GM12875 (cell line): ENCODE measurements at regions not wholly inside any gene's neighbourhood (a gene's known extent, or its start where the extent isn't known, plus 50 kb on each side); places are given as distances from the start of the nearest gene placed in this dataset.

Experiments
- H3K4me3 ChIP-seq: one replicate; pipeline ENCODE4 v1.5.1; 2011; ENCODE audit warnings: low read depth, low read length, control low read depth
- CTCF ChIP-seq: IDR thresholded peaks from 2 replicates; pipeline ENCODE4 v1.5.1; 2011; ENCODE audit warnings: low read depth, mild to moderate bottlenecking, control low read depth, inconsistent platforms, low read length, moderate library complexity, borderline replicate concordance; ENCODE audit not compliant: insufficient read depth

DNA sequence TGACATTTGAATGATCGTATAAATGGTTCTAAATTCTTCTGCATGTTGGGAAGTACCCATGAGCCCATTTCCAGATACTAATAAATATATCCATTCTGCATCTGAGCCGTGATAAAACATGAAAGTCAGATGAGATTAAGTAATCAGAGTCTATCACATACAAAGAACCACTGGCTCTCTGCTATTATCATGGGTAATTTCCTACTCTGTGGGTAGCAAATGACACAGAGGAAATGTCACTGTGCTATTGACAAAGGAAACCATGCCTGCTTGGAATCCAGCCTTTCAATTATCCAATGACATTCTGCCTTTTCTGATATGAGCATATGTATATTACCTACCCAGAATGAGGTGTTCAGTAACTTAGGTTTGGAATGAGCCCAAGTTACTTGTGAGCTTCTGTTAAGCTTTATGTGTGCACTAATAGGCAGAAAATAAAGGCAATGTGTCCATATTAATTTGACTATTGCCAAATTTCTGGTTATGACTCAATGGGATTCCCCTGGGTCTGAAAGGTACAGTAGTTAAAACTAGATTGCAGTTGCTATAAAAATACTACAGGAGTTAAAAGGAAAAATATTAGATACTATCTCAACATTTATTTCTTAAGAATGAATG lies 238.7 kb upstream of the KCNIP4 start:
- no peak for TF ChIP-seq CTCF

DNA sequence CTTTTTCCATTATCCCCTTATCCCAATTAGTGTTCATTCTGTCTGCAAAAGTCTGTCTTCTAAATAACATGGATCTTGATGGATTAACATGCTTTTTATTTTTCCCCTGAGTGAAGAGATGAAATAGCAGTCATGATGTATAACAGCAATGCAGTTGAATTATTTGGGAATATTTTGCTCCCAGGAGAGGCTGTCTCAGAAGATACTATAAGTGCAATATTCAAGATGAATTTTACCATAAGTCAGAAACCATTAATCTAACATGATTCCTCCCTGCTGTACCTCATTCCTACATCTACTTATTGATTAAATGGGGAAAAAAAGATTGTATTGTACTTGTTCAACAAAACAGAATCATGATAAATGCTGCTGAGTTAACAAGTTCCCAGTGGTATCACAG lies 233.2 kb upstream of the KCNIP4 start:
- no peak for TF ChIP-seq CTCF
- no peak overlapping the region for H3K4me3 ChIP-seq

More for the DNA sequence above, 238.7 kb upstream of the KCNIP4 start:
- no peak overlapping the region for H3K4me3 ChIP-seq

DNA sequence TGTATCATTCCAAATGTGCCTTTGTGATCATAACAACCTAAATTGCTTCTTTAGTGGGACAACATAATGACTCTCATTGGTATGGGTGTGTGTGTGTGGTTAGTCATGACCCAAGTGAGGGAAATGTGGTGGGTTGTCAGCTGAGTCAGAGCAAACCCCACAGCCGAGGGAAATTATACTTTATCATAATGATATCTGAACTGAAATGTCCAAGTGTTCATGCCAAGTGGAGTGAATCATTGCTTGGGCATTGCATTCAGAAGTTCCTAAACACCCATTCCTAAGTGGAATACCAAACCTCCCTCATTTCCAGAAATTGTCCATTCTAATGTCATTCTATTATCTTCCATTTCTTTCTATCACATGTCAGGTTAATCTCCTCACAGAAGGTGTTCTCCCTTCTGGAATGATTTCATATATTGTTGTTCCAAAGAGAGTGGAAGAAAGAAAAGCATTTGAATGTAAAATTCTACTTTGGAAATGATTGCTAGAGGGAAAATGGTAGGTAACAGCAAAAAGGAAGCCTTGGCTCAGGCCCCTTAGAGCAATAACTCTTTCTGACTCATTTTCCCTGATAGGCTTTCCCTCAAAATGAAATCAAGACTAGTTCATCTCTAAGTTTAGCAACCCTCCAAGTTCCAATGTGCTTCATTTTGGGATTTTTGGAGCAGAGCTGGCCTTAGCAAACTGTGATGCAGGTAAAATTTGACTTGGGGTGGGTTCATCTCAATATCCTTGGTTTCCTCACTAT lies 230.7 kb upstream of the KCNIP4 start:
- no peak overlapping the region for H3K4me3 ChIP-seq
- TF ChIP-seq CTCF: no peak

DNA sequence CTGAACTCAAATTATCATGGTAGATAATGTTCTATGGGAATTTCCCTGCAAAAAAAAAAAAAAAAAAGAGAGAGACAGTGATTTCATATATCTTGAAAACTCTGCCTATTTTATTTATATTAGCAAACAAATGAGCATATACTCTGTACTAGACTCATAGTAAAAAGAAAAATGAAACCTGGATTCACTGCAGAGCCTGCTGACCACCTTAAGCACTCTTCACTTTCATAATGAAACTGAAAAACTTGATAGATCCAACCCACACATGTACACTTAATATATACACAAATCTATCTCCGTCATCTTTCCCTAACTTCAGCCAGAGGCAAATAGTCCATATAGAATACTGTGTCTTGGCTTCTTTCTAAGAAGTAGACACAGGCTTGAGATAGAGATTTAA lies 226.1 kb upstream of the KCNIP4 start:
- no peak for TF ChIP-seq CTCF
- H3K4me3 ChIP-seq: no peak overlapping the region

- H3K4me3 ChIP-seq: no peak overlapping the region
- TF ChIP-seq CTCF: no peak
These were observed 221.8 kb upstream of the KCNIP4 start for GRCh38 chr4:22170353-22170752.

- no peak for TF ChIP-seq CTCF
These were observed 218.6 kb upstream of the KCNIP4 start for GRCh38 chr4:22167201-22167600.

GRCh38 chr4:22162454-22162853 lies 213.9 kb upstream of the KCNIP4 start:
- no peak overlapping the region for H3K4me3 ChIP-seq
- TF ChIP-seq CTCF: no peak

More at GRCh38 chr4:22167201-22167600, 218.6 kb upstream of the KCNIP4 start:
- H3K4me3 ChIP-seq: no peak overlapping the region
